Lower lobe of right lung (tissue), 2 donors: ENCODE measurements at regions not wholly inside any gene's neighbourhood (a gene's known extent, or its start where the extent isn't known, plus 50 kb on each side); places are given as distances from the start of the nearest gene placed in this dataset.
"Not testable (repeated sequence)": the region's sequence is repeated elsewhere in the genome, so short reads cannot be mapped to it uniquely, and the experiment has no call there.

Experiments
- ATAC-seq, 2 donors: fragments of 200-7000 bp; cut with Tn5 transposase; one replicate each; pipeline ENCODE4 v1.9.1; 2020 to 2022; ENCODE audit warnings: mild to moderate bottlenecking in 2 of 2, moderate library complexity in 2 of 2
- DNase-seq: peaks from one replicate; pipeline ENCODE4 v3.0.0-alpha.2; 2020
- H3K27ac ChIP-seq: fragments of 200-600 bp; one replicate; pipeline ENCODE4 v1.8.0; 2022
- H3K27me3 ChIP-seq: fragments of 200-600 bp; one replicate; pipeline ENCODE4 v1.8.0; 2022; ENCODE audit warnings: low read depth
- H3K36me3 ChIP-seq: fragments of 200-600 bp; one replicate; pipeline ENCODE4 v1.8.0; 2022; ENCODE audit warnings: mild to moderate bottlenecking
- H3K4me1 ChIP-seq: fragments of 200-600 bp; one replicate; pipeline ENCODE4 v1.8.0; 2022
- H3K4me3 ChIP-seq: fragments of 200-600 bp; one replicate; pipeline ENCODE4 v1.8.0; 2022; ENCODE audit warnings: mild to moderate bottlenecking
- H3K9me3 ChIP-seq: fragments of 200-600 bp; one replicate; pipeline ENCODE4 v1.8.0; 2022
- intact Hi-C: fragments of 100-400 bp; cut with DNase I; formaldehyde crosslinking; loops from one replicate; pipeline ENCODE4 v1.11.0; 2022
- TF ChIP-seq, protein P1 (sequence below): fragments of 200-600 bp; IDR thresholded peaks from one replicate; pipeline ENCODE4 v1.8.0; 2022; ENCODE audit warnings: antibody characterized with exemption, mild to moderate bottlenecking
- donor health status: DM: no; HTN: yes; CAD: no; lungs with severe emphysema.

DNA sequence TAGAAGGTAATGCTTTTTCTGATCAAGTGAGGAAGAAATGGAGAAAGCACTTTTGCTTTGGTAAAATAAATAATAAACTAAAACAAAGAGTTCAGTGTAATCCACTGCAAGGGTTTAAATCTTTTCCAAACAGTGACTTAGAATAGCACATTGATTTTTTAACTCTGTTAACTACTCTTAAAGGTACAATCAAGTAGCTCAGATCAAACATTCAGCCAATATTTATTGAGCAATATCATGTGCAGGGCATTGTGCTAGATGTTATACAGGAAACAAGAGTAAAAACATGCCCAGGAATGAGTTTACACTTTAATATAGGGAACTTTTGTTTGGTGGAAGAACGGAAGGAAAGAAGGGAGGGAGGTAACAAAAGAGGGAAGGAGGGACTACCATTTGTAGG lies 479.8 kb downstream of the KLHL13 start:
- Histone ChIP-seq H3K36me3 (no peaks in the 10 kb centered on the region), H3K9me3 (no peaks in the 10 kb centered on the region), H3K27ac (no peak overlapping the region), H3K4me1 (no peaks in the 10 kb centered on the region), H3K4me3 (no peak overlapping the region), H3K27me3 (no peaks in the 10 kb centered on the region)
- TF ChIP-seq, protein P1, sequence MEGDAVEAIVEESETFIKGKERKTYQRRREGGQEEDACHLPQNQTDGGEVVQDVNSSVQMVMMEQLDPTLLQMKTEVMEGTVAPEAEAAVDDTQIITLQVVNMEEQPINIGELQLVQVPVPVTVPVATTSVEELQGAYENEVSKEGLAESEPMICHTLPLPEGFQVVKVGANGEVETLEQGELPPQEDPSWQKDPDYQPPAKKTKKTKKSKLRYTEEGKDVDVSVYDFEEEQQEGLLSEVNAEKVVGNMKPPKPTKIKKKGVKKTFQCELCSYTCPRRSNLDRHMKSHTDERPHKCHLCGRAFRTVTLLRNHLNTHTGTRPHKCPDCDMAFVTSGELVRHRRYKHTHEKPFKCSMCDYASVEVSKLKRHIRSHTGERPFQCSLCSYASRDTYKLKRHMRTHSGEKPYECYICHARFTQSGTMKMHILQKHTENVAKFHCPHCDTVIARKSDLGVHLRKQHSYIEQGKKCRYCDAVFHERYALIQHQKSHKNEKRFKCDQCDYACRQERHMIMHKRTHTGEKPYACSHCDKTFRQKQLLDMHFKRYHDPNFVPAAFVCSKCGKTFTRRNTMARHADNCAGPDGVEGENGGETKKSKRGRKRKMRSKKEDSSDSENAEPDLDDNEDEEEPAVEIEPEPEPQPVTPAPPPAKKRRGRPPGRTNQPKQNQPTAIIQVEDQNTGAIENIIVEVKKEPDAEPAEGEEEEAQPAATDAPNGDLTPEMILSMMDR, result no peak
- intact Hi-C loops, result no loop called here
- ATAC-seq, result no peak
- no peak for DNase-seq

DNA sequence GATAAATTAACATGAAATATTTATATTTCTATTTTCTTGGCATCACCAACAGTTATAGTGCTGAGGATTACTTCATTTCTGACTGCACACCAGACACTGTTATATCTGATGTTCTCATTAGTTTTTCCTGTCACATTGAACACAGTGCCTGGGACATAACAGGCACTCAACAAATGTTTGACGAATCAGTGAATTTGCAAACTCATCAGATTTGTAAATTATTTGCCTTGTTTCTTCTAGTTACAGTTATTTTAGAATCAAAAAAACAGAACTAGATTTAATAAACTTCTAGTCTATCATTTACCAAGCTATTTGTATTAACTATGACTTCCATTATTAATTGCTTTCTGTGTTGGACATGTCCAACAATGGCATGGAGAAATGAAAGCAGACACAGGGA lies 483.3 kb downstream of the KLHL13 start:
- Histone ChIP-seq H3K4me3 (no peak overlapping the region), H3K27me3 (no peaks in the 10 kb centered on the region), H3K36me3 (no peaks in the 10 kb centered on the region), H3K9me3 (no peaks in the 10 kb centered on the region), H3K4me1 (no peaks in the 10 kb centered on the region), H3K27ac (no peak overlapping the region)
- intact Hi-C loops, result no loop called here
- DNase-seq (no peak), ATAC-seq (no peak)
- TF ChIP-seq, protein P1, result no peak

DNA sequence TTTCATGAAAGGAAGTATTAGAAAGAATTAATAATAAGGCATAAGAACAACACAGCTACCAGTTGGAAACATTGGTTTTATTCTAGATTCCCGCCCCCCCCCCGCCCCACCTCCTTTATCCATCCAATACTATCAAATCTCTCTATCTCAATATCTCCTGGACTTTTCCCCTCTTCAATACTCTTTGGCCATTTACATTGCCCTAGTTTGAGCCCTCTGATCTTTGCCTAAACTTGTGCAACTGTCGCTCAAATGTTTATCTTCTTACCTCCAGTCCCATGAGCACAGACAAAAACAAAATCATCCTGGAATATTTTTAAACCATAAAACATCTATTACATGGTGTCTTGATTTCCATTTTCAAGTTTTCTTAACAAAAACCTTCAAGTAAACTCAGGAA lies 488.2 kb downstream of the KLHL13 start:
- intact Hi-C loops, result no loop called here
- ATAC-seq (no peak), DNase-seq (no peak)
- TF ChIP-seq, protein P1, result no peak
- H3K4me1 ChIP-seq, result no peaks in the 10 kb centered on the region
- no peaks in the 10 kb centered on the region for H3K27me3 ChIP-seq
- no peak overlapping the region for H3K27ac ChIP-seq
- no peak overlapping the region for H3K4me3 ChIP-seq
- H3K36me3 ChIP-seq, result no peaks in the 10 kb centered on the region
- no peaks in the 10 kb centered on the region for H3K9me3 ChIP-seq

DNA sequence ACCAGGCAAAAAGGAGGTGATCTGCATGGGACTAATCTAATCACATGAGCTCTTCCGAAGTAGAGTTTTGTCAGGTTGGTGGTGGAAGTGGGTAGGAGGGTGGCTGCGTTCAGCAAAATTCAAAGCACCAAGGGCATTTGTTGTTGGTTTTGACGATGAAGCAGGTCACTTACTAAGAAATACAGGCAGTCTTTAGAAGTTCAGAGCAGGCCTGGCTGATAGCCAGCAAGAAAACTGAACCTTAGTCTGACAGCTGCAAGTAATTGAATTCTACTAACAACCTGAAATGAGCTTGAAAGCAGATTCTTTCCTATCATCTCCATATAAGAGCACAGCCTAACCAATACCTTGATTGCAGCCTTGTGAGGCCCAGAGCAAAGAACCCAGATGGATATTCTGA lies 505.8 kb downstream of the KLHL13 start:
- no peaks in the 10 kb centered on the region for H3K27me3 ChIP-seq
- no peak overlapping the region for H3K27ac ChIP-seq
- DNase-seq, result no peak
- H3K4me3 ChIP-seq, result no peak overlapping the region
- intact Hi-C loops, result no loop called here
- no peaks in the 10 kb centered on the region for H3K36me3 ChIP-seq
- no peaks in the 10 kb centered on the region for H3K4me1 ChIP-seq
- TF ChIP-seq, protein P1, result no peak
- no peaks in the 10 kb centered on the region for H3K9me3 ChIP-seq
- no peak for ATAC-seq

DNA sequence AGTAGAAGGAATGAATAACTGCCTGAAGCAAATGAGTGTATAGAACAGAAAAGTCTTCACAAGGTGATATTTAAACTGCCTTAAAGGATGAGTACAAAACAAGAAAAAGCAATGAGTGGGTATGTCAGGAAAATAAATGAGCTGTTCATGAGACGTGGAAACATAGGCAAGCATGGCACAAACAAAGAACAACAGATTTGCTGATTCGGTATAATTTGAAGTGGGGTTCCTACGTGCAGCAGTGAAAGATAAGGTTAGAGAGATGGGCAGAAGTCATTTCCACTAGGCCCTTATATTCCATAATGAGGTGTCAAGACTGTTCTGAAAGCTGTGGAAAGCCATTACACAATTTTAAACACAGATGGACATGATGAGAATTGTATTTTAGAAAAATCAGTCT lies 506.6 kb downstream of the KLHL13 start:
- H3K4me3 ChIP-seq, result no peak overlapping the region
- no peaks in the 10 kb centered on the region for H3K9me3 ChIP-seq
- TF ChIP-seq, protein P1, result no peak
- H3K4me1 ChIP-seq, result no peaks in the 10 kb centered on the region
- H3K36me3 ChIP-seq, result no peaks in the 10 kb centered on the region
- intact Hi-C loops, result no loop called here
- DNase-seq (no peak), ATAC-seq (no peak)
- no peaks in the 10 kb centered on the region for H3K27me3 ChIP-seq
- H3K27ac ChIP-seq, result no peak overlapping the region

DNA sequence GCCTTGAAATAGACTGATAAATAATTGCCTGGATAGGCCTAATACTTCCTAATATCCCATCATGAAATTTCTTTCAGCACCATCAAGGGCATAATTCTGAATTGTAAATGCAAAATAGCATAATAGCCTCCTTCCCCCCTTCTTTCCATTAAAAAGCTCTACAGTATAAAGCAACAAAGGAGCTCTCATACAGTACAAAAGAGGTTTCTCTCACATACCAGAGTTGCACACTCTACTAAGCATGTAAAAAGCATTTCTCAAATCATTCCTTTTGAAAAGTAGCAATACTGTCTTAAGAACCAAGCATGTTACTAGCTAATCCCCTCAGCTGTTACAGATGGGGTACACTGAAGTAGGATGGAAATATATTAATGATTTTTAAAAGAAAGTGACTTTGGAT lies 509.0 kb downstream of the KLHL13 start:
- H3K4me1 ChIP-seq, result no peaks in the 10 kb centered on the region
- no peak overlapping the region for H3K4me3 ChIP-seq
- intact Hi-C loops, result no loop called here
- no peak overlapping the region for H3K27ac ChIP-seq
- ATAC-seq (no peak), DNase-seq (no peak)
- no peaks in the 10 kb centered on the region for H3K9me3 ChIP-seq
- H3K36me3 ChIP-seq, result no peaks in the 10 kb centered on the region
- TF ChIP-seq, protein P1, result no peak
- no peaks in the 10 kb centered on the region for H3K27me3 ChIP-seq

DNA sequence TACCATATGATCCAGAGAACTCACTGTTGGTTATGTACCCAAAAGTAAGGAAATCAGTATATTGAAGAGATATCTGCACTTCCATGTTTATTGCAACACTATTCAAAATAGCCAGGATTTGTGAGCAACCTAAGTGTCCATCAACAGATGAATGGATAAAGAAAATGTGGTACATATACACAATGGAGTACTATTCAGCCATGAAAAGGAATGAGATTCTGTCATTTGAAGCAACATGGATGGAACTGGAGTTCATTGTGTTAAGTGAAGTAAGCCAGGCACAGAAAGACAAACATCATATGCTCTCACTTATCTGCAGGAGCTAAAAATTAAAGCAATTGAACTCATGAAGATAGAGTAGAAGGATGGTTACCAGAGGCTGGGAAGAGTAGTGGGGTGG lies 510.5 kb downstream of the KLHL13 start:
- not testable (repeated sequence) for H3K27ac ChIP-seq

More for the DNA sequence above, 510.5 kb downstream of the KLHL13 start:
- H3K4me1 ChIP-seq, intact Hi-C loops, H3K36me3 ChIP-seq, DNase-seq, H3K9me3 ChIP-seq, ATAC-seq, H3K27me3 ChIP-seq, H3K4me3 ChIP-seq: not testable (repeated sequence)
